Breast epithelium (tissue), 4 donors: ENCODE measurements at regions not wholly inside any gene's neighbourhood (a gene's known extent, or its start where the extent isn't known, plus 50 kb on each side); places are given as distances from the start of the nearest gene placed in this dataset.

Experiments
- DNase-seq, 2 donors: peaks; one replicate each; pipeline ENCODE4 v3.0.0-alpha.2; 2019; ENCODE audit warnings: low spot score in 2 of 2
- H3K27ac ChIP-seq, 2 donors: fragments of 200-600 bp; sonication (generic) in 1 of 2; one replicate each; pipeline ENCODE4 v1.5.1; 2016 to 2019; ENCODE audit warnings: mild to moderate bottlenecking in 1 of 2
- H3K27me3 ChIP-seq, 2 donors: fragments of 200-600 bp; sonication (generic) in 1 of 2; one replicate each; pipeline versions ENCODE4 v1.5.1 to v1.6.0; 2017 to 2019; ENCODE audit warnings: control low read depth in 1 of 2, mild to moderate bottlenecking in 1 of 2
- H3K36me3 ChIP-seq: fragments of 200-600 bp; one replicate; pipeline ENCODE4 v1.5.1; 2019
- H3K4me1 ChIP-seq, 2 donors: fragments of 200-600 bp; sonication (generic); one replicate each; pipeline ENCODE4 v1.5.1; 2016 to 2019; ENCODE audit warnings: control low read depth in 1 of 2
- H3K4me3 ChIP-seq, 3 donors: fragments of 200-600 bp; sonication (generic); 1 replicate in 2 of 3; 2 replicates in 1 of 3; pipeline ENCODE4 v1.5.1; 2016 to 2019; ENCODE audit warnings: mild to moderate bottlenecking in 3 of 3, moderate library complexity in 2 of 3
- H3K9me3 ChIP-seq, 2 donors: fragments of 200-600 bp; sonication (generic) in 1 of 2; one replicate each; pipeline ENCODE4 v1.5.1; 2016 to 2019; ENCODE audit warnings: control low read depth in 1 of 2
- POLR2A ChIP-seq: fragments of 450-650 bp; IDR thresholded peaks from one replicate; pipeline ENCODE4 v1.6.1; 2016; ENCODE audit warnings: antibody characterized with exemption, mild to moderate bottlenecking, moderate library complexity
- POLR2AphosphoS5 ChIP-seq, 3 donors: sonication (generic); formaldehyde crosslinking; IDR thresholded peaks; one replicate each; pipeline ENCODE4 v1.6.1; 2017; ENCODE audit warnings: antibody characterized with exemption in 3 of 3
- intact Hi-C: fragments of 100-400 bp; cut with DNase I; formaldehyde crosslinking; loops from one replicate; pipeline ENCODE4 v1.15.1; 2023; ENCODE audit warnings: low total_unique reads
- TF ChIP-seq, protein P1 (sequence below), 3 donors: fragments of 450-650 bp; IDR thresholded peaks; one replicate each; pipeline ENCODE4 v1.5.1; 2016 to 2017; ENCODE audit warnings: antibody characterized with exemption in 3 of 3, mild to moderate bottlenecking in 3 of 3, moderate library complexity in 3 of 3

DNA sequence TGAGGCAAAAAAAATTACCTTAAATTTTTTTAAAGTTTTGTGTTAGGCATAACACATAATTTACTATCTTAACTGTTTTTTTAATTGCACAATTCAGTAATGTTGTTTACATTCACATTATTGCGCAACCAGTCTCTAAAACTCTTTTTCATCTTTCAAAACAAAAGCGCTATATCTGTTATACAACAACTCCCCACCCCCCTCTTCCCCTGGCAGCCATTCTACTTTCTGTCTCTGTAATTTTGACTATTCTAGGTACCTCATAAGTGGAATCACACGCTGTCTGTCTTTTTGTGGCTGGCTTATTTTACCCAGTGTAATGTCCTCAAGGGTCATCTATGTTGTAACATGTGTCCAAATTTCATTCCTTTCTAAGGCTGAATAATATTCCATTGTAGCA is 241.5 kb upstream of the DMRT1 start:
- no peaks in the 10 kb centered on the region for H3K4me1 ChIP-seq
- no peak for DNase-seq
- intact Hi-C loops = no loop called here
- no peak overlapping the region for H3K4me3 ChIP-seq
- no peak overlapping the region for H3K27ac ChIP-seq
- H3K9me3 ChIP-seq = no peaks in the 10 kb centered on the region
- H3K36me3 ChIP-seq = no peaks in the 10 kb centered on the region
- TF ChIP-seq, protein P1, sequence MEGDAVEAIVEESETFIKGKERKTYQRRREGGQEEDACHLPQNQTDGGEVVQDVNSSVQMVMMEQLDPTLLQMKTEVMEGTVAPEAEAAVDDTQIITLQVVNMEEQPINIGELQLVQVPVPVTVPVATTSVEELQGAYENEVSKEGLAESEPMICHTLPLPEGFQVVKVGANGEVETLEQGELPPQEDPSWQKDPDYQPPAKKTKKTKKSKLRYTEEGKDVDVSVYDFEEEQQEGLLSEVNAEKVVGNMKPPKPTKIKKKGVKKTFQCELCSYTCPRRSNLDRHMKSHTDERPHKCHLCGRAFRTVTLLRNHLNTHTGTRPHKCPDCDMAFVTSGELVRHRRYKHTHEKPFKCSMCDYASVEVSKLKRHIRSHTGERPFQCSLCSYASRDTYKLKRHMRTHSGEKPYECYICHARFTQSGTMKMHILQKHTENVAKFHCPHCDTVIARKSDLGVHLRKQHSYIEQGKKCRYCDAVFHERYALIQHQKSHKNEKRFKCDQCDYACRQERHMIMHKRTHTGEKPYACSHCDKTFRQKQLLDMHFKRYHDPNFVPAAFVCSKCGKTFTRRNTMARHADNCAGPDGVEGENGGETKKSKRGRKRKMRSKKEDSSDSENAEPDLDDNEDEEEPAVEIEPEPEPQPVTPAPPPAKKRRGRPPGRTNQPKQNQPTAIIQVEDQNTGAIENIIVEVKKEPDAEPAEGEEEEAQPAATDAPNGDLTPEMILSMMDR (IDR thresholded peaks at IDR 0.05) = no peak
- TF ChIP-seq POLR2A (no peak), POLR2AphosphoS5 (IDR thresholded peaks at IDR 0.05) (no peak)
- no peaks in the 10 kb centered on the region for H3K27me3 ChIP-seq

DNA sequence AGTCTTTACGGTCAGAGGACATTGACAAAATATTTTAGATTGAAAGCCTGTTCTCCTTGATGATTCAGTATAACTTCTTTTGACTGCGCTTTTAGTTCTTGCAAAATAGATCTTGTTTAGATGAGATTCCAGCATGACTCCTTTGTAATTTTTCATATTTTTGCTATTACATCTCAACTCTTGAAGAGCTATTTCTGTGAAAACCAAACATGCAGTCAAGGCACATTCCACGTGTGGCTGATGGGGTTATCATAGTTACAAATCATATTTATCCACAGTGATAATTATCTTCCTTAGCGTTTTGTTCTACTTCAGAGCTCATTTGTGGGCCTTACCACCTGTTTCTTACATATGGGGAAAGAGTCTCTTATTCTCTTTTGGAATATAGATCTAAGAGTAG is 238.8 kb upstream of the DMRT1 start:
- H3K27me3 ChIP-seq = no peaks in the 10 kb centered on the region
- TF ChIP-seq POLR2A (no peak), POLR2AphosphoS5 (IDR thresholded peaks at IDR 0.05) (no peak)
- TF ChIP-seq, protein P1 (IDR thresholded peaks at IDR 0.05) = no peak
- intact Hi-C loops = no loop called here
- no peaks in the 10 kb centered on the region for H3K9me3 ChIP-seq
- no peaks in the 10 kb centered on the region for H3K36me3 ChIP-seq
- DNase-seq = no peak
- H3K4me3 ChIP-seq = no peak overlapping the region
- H3K27ac ChIP-seq = no peak overlapping the region
- H3K4me1 ChIP-seq = no peaks in the 10 kb centered on the region

DNA sequence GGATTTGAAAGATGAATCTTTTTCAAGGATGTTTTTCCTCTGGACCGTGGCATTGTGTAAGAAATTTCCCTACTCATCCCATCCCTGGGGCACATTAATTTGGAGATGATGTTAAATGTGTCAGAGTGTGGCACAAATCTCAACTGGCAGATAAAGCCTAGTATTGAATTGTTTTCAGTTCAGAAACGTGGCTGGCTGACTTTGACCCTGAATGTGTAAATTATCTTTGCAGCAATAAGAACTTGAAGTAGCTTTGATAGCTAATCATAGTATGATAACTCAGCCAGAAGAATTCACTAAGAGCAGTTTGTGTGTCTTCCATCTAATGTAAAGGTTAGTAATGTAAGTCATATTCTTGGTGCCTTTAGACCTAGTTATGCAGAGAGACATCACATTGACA is 238.4 kb upstream of the DMRT1 start:
- TF ChIP-seq POLR2A (no peak), POLR2AphosphoS5 (IDR thresholded peaks at IDR 0.05) (no peak)
- TF ChIP-seq, protein P1 (IDR thresholded peaks at IDR 0.05) = no peak
- no peak for DNase-seq
- no peaks in the 10 kb centered on the region for H3K27me3 ChIP-seq
- no peaks in the 10 kb centered on the region for H3K4me1 ChIP-seq
- H3K27ac ChIP-seq = no peak overlapping the region
- intact Hi-C loops = no loop called here
- no peaks in the 10 kb centered on the region for H3K36me3 ChIP-seq
- H3K9me3 ChIP-seq = no peaks in the 10 kb centered on the region
- H3K4me3 ChIP-seq = no peak overlapping the region

DNA sequence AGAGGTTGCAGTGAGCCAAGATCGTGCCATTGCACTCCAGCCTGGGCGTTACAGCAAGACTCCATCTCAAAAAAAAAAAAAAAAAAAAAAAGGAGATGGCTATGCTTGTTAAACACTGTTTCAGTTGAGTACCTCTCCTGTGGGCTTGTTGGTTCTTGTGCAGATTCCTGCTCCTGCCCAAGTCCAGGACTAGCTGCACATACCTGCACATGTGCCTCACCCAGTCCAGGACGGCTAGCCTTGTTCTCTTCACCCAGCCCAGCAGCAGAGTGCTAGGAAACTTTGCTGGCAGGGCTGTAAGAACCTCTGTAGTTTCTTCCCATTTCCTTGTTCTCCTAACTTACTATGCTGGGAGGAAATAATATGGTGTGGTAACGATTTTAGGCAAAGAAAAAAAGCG is 234.1 kb upstream of the DMRT1 start:
- TF ChIP-seq POLR2AphosphoS5 (IDR thresholded peaks at IDR 0.05) (no peak), POLR2A (no peak)
- no peaks in the 10 kb centered on the region for H3K9me3 ChIP-seq
- no peaks in the 10 kb centered on the region for H3K27me3 ChIP-seq
- DNase-seq = peak in 1 of 2 donors; percentile 69
- intact Hi-C loops = no loop called here
- no peaks in the 10 kb centered on the region for H3K36me3 ChIP-seq
- H3K27ac ChIP-seq = no peak overlapping the region
- no peaks in the 10 kb centered on the region for H3K4me1 ChIP-seq
- H3K4me3 ChIP-seq = no peak overlapping the region

DNA sequence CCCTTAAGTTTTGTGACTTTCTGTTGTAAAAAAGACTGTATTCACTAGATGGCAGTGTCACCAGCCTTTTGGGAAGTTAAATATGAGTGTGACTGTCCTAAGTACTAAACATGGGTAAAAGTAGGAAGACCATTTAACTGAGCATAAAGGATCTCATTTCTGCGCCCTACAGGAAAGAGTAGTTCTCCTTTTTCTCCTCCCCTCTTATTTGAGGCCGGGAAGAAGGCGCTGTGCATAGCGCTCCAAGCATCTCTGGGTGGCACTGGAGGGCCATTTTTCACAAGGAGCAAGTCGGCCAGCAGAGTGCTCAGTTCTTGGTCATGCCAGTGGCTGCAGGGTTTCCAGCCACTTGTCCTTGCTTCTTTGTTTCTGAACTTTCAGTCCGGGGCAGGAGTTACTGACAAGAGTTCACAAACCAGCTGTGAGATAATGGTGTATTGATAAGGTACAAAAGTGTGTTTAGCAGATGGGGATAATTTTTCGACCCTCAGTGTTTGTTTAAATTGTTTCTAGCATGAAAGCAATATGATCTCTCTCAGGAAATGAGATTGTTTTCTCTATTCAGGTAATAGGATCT is 227.6 kb upstream of the DMRT1 start:
- DNase-seq = peak; percentile 68 to 81
- Histone ChIP-seq H3K4me3 (no peak overlapping the region), H3K4me1 (no peaks in the 10 kb centered on the region), H3K27me3 (no peaks in the 10 kb centered on the region), H3K27ac (peak overlapping the region; percentile 10 to 59), H3K9me3 (no peaks in the 10 kb centered on the region), H3K36me3 (no peaks in the 10 kb centered on the region)
- intact Hi-C loops = loop anchor here (2.0 kb wide), 1 partner anchor 151 kb away; no protein-coding TSS in a partner anchor
- TF ChIP-seq POLR2A (no peak), POLR2AphosphoS5 (IDR thresholded peaks at IDR 0.05) (peak in 2 of 3 donors; percentile 30 to 52)
- TF ChIP-seq, protein P1 (IDR thresholded peaks at IDR 0.05) = peak; percentile 67 to 96 (median 87)

DNA sequence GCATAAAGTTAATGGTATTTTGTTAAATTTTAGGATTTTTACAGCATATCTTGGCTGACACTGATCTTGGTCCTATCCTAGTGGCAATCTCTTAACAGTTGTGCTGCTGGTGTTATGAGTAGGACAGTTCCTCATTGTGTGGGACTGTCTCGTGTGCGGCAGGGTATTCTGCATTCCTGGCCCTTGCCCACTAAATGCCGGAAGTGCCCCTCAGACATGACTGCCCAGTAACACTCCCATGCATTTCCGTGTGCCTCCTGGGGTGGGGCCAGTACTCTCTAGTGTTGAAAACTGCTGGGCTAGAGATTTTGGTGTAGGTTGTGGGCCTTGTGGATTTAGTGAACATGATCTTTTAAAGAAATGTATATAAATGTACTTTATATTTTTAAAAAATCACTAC is 227.1 kb upstream of the DMRT1 start:
- TF ChIP-seq POLR2A (no peak), POLR2AphosphoS5 (IDR thresholded peaks at IDR 0.05) (no peak)
- TF ChIP-seq, protein P1 (IDR thresholded peaks at IDR 0.05) = no peak
- no peaks in the 10 kb centered on the region for H3K4me1 ChIP-seq
- H3K27ac ChIP-seq = peak overlapping the region; percentile 44 to 59
- DNase-seq = no peak
- no peaks in the 10 kb centered on the region for H3K27me3 ChIP-seq
- H3K4me3 ChIP-seq = no peak overlapping the region
- H3K36me3 ChIP-seq = no peaks in the 10 kb centered on the region
- intact Hi-C loops = loop anchor here (2.0 kb wide), 1 partner anchor 150 kb away; no protein-coding TSS in a partner anchor
- H3K9me3 ChIP-seq = no peaks in the 10 kb centered on the region
